NCI-H345 treated with DMSO at 0.1 percent for 48 hours (cell line): ENCODE measurements at regions not wholly inside any gene's neighbourhood (a gene's known extent, or its start where the extent isn't known, plus 50 kb on each side); places are given as distances from the start of the nearest gene placed in this dataset.
"Not testable (repeated sequence)": the region's sequence is repeated elsewhere in the genome, so short reads cannot be mapped to it uniquely, and the experiment has no call there.

Source experiments
- DNase-seq: peaks from one replicate; lab custom pipeline; 2025; ENCODE audit not compliant: unreplicated experiment; lab: John Stamatoyannopoulos, UW

GRCh38 chr4:111921714-111922113 is 223.5 kb upstream of the FAM241A start:
- DNase-seq: no peak

GRCh38 chr4:111923786-111924185 is 221.5 kb upstream of the FAM241A start:
- no peak for DNase-seq

GRCh38 chr4:111924696-111925095 is 220.6 kb upstream of the FAM241A start:
- no peak for DNase-seq

GRCh38 chr4:111930659-111931058 is 214.6 kb upstream of the FAM241A start:
- no peak for DNase-seq

- DNase-seq: no peak
Observed at GRCh38 chr4:111933703-111934102, 211.6 kb upstream of the FAM241A start.

GRCh38 chr4:111934314-111934713 is 210.9 kb upstream of the FAM241A start:
- no peak for DNase-seq

GRCh38 chr4:111937368-111937767 is 207.9 kb upstream of the FAM241A start:
- no peak for DNase-seq

GRCh38 chr4:111941957-111942356 is 203.3 kb upstream of the FAM241A start:
- no peak for DNase-seq

- no peak for DNase-seq
Observed at GRCh38 chr4:111943796-111944203, 201.5 kb upstream of the FAM241A start.

- DNase-seq: no peak
Observed at GRCh38 chr4:111945014-111945413, 200.2 kb upstream of the FAM241A start.

- DNase-seq: no peak
Observed at GRCh38 chr4:111946800-111947199, 198.5 kb upstream of the FAM241A start.

- DNase-seq: no peak
Observed at GRCh38 chr4:111952688-111953087, 192.6 kb upstream of the FAM241A start.

- DNase-seq: no peak
Observed at GRCh38 chr4:111954550-111954949, 190.7 kb upstream of the FAM241A start.

- DNase-seq: no peak
Observed at GRCh38 chr4:111955001-111955400, 190.3 kb upstream of the FAM241A start.

GRCh38 chr4:111957116-111957515 is 188.1 kb upstream of the FAM241A start:
- DNase-seq: no peak

GRCh38 chr4:111957997-111958396 is 187.3 kb upstream of the FAM241A start:
- DNase-seq: no peak

GRCh38 chr4:111959222-111959621 is 186.0 kb upstream of the FAM241A start:
- no peak for DNase-seq

- DNase-seq: no peak
Observed at GRCh38 chr4:111960241-111960667, 185.0 kb upstream of the FAM241A start.

- not testable (repeated sequence) for DNase-seq
Observed at GRCh38 chr4:111961026-111961425, 184.2 kb upstream of the FAM241A start.

- no peak for DNase-seq
Observed at GRCh38 chr4:111961809-111962208, 183.4 kb upstream of the FAM241A start.

- DNase-seq: no peak
Observed at GRCh38 chr4:111963158-111963700, 182.0 kb upstream of the FAM241A start.

- no peak for DNase-seq
Observed at GRCh38 chr4:111977419-111977965, 167.8 kb upstream of the FAM241A start.

- no peak for DNase-seq
Observed at GRCh38 chr4:111979921-111980320, 165.3 kb upstream of the FAM241A start.
